HL-60 (cell line): ENCODE measurements at regions not wholly inside any gene's neighbourhood (a gene's known extent, or its start where the extent isn't known, plus 50 kb on each side); places are given as distances from the start of the nearest gene placed in this dataset.
"Not testable (repeated sequence)": the region's sequence is repeated elsewhere in the genome, so short reads cannot be mapped to it uniquely, and the experiment has no call there.

Experiments used
- DNase-seq, 2 experiments: peaks; one replicate each; pipeline ENCODE4 v3.0.0-alpha.2; 2010 to 2020; ENCODE audit warnings: low read depth in 1 of 2, low spot score in 1 of 2
- H3K27ac ChIP-seq: fragments of 250-450 bp; sonication (Bioruptor Pico); replicated peaks from 2 replicates; pipeline ENCODE4 v1.5.1; 2020; ENCODE audit warnings: mild to moderate bottlenecking, moderate library complexity
- H3K27me3 ChIP-seq: fragments of 250-450 bp; sonication (Bioruptor Pico); 2 replicates; pipeline ENCODE4 v1.5.1; 2021; ENCODE audit warnings: mild to moderate bottlenecking, moderate library complexity; ENCODE audit not compliant: insufficient read depth, poor library complexity, severe bottlenecking
- H3K4me3 ChIP-seq: replicated peaks from 2 replicates; pipeline ENCODE4 v1.5.1; 2011; ENCODE audit warnings: mild to moderate bottlenecking, control low read depth, low read length; ENCODE audit not compliant: insufficient read depth
- GABPA ChIP-seq: IDR thresholded peaks from 2 replicates; pipeline ENCODE4 v1.6.1; 2012; ENCODE audit warnings: low read depth
- POLR2AphosphoS5 ChIP-seq: IDR thresholded peaks from 2 replicates; pipeline ENCODE4 v1.6.1; 2012; ENCODE audit warnings: low read depth
- SPI1 ChIP-seq: IDR thresholded peaks from 2 replicates; pipeline ENCODE4 v1.6.1; 2012; ENCODE audit warnings: low read depth, mild to moderate bottlenecking, borderline replicate concordance
- TF ChIP-seq, protein P1 (sequence below): IDR thresholded peaks from 2 replicates; pipeline ENCODE4 v1.6.1; 2012; ENCODE audit warnings: low read depth; ENCODE audit not compliant: insufficient replicate concordance
- TF ChIP-seq, protein P2 (sequence below): IDR thresholded peaks from one replicate; pipeline ENCODE4 v1.5.1; 2011; ENCODE audit warnings: low read length, control low read depth, inconsistent platforms; ENCODE audit not compliant: insufficient read depth

DNA sequence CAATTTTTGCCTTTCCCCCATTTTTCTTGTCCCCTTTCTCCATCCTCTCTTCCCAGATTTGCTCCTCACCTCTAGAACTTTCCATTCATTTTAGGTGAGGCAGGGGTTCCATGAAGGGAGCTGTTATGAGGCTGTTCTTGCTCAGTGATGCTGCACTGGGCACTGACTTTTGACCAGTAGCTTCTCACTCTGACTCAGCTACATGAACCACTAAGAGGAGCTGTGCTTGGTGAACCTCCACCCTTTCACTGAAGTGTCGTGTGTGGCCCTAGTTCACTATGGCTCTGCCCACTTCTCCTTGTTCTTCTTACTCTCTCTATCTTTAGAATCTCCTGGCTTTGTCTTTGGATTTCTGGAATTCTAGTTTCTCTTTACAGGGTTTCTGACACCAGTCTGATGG is 73.4 kb upstream of the ADRA1D start:
- no peak for TF ChIP-seq POLR2AphosphoS5
- TF ChIP-seq, protein P1, sequence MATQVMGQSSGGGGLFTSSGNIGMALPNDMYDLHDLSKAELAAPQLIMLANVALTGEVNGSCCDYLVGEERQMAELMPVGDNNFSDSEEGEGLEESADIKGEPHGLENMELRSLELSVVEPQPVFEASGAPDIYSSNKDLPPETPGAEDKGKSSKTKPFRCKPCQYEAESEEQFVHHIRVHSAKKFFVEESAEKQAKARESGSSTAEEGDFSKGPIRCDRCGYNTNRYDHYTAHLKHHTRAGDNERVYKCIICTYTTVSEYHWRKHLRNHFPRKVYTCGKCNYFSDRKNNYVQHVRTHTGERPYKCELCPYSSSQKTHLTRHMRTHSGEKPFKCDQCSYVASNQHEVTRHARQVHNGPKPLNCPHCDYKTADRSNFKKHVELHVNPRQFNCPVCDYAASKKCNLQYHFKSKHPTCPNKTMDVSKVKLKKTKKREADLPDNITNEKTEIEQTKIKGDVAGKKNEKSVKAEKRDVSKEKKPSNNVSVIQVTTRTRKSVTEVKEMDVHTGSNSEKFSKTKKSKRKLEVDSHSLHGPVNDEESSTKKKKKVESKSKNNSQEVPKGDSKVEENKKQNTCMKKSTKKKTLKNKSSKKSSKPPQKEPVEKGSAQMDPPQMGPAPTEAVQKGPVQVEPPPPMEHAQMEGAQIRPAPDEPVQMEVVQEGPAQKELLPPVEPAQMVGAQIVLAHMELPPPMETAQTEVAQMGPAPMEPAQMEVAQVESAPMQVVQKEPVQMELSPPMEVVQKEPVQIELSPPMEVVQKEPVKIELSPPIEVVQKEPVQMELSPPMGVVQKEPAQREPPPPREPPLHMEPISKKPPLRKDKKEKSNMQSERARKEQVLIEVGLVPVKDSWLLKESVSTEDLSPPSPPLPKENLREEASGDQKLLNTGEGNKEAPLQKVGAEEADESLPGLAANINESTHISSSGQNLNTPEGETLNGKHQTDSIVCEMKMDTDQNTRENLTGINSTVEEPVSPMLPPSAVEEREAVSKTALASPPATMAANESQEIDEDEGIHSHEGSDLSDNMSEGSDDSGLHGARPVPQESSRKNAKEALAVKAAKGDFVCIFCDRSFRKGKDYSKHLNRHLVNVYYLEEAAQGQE: no peak
- no peak overlapping the region for H3K27ac ChIP-seq
- no peaks in the 10 kb centered on the region for H3K27me3 ChIP-seq
- H3K4me3 ChIP-seq: no peak overlapping the region
- DNase-seq: no peak

DNA sequence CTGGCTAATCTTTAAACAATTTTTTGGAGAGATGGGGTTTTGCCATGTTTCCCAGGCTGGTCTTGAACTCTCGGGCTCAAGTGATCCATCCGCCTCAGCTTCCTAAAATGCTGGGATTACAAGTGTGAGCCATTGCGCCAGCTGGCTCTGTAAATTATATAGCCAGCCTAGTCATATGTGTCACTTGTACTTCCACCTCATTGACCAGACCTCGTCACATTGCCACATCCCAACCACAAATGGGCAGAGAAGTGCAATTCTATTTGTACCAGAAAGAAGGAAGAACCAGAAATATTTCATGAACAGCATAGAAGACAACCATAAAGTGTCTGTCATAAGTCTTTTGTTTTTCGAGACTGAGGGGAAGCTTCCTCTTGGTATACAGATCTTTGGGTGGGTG is 71.2 kb upstream of the ADRA1D start:
- Histone ChIP-seq H3K4me3 (no peak overlapping the region), H3K27ac (peak overlapping the region; percentile 22; the same call in 1 of the 2 replicates), H3K27me3 (no peaks in the 10 kb centered on the region)
- DNase-seq: peak; percentile 74 to 97
- peak; percentile 52; the same call in 1 of the 2 replicates for TF ChIP-seq SPI1
- peak; percentile 66 for TF ChIP-seq POLR2AphosphoS5
- TF ChIP-seq GABPA: no peak

DNA sequence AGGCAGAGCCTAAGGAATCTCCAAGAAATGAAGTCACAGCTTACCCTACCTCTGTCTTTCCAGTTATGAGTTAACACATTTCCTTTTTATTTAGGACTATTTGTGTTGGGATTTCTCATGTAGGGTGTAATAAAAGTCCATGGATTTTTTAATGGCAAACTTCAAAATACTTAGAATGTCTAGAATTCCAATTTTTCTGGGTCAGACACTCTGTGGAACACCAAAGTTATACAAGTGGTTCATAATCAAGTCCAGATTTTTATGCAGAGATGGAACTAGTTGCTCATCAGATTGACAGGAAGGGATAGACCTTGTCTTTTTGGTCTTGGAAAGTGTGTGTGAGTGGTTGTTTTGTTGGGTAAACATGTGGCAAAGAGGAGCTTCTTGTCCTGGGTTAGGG is 69.8 kb upstream of the ADRA1D start:
- Histone ChIP-seq H3K27ac (no peak overlapping the region), H3K4me3 (no peak overlapping the region), H3K27me3 (no peaks in the 10 kb centered on the region)
- TF ChIP-seq GABPA: no peak
- TF ChIP-seq POLR2AphosphoS5: no peak
- TF ChIP-seq, protein P2, sequence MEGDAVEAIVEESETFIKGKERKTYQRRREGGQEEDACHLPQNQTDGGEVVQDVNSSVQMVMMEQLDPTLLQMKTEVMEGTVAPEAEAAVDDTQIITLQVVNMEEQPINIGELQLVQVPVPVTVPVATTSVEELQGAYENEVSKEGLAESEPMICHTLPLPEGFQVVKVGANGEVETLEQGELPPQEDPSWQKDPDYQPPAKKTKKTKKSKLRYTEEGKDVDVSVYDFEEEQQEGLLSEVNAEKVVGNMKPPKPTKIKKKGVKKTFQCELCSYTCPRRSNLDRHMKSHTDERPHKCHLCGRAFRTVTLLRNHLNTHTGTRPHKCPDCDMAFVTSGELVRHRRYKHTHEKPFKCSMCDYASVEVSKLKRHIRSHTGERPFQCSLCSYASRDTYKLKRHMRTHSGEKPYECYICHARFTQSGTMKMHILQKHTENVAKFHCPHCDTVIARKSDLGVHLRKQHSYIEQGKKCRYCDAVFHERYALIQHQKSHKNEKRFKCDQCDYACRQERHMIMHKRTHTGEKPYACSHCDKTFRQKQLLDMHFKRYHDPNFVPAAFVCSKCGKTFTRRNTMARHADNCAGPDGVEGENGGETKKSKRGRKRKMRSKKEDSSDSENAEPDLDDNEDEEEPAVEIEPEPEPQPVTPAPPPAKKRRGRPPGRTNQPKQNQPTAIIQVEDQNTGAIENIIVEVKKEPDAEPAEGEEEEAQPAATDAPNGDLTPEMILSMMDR: no peak
- TF ChIP-seq, protein P1: no peak
- no peak for TF ChIP-seq SPI1
- no peak for DNase-seq

DNA sequence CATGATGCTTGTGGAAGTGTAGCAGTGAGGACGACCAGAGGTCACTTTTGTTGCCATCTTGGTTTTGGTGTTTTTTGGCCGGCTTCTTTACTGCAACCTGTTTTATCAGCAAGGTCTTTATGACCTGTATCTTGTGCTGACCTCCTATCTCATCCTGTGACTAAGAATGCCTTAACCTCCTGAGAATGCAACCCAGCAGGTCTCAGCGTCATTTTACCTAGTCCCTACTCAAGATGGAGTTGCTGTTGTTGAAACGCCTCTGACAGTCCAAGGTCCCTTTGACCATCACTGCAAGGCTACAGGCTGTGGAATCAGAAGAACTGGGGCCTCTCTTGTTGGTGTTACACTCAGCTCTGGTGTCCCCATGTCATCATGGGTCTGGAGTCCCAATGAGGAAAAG is 61.5 kb upstream of the ADRA1D start:
- not testable (repeated sequence) for H3K4me3 ChIP-seq, H3K27ac ChIP-seq, DNase-seq, H3K27me3 ChIP-seq

DNA sequence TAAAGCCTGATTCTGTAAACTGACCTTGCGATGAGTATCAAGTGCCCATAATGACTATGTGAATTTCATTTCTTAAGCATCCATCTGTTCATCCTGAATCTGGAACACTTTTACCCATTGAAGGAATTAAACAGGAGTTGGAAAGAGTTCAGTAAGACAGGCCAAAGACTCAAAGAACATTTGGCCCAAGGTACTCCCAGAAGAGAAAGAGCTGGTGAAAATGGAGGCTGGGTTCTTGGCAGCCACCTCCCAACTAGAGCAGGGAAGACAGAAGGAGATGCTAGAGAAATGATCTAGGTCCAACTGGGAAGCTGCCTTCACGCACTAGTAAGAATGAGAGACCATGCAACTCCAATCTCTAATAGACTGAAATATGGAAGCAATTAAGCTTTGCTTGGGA is 57.1 kb upstream of the ADRA1D start:
- DNase-seq: no peak
- Histone ChIP-seq H3K27me3 (no peaks in the 10 kb centered on the region), H3K27ac (no peak overlapping the region), H3K4me3 (no peak overlapping the region)
- TF ChIP-seq, protein P2: no peak
- TF ChIP-seq GABPA (no peak), SPI1 (no peak), POLR2AphosphoS5 (no peak)
- TF ChIP-seq, protein P1: no peak
